Mesendoderm (in vitro differentiated cells): ENCODE measurements at regions not wholly inside any gene's neighbourhood (a gene's known extent, or its start where the extent isn't known, plus 50 kb on each side); places are given as distances from the start of the nearest gene placed in this dataset.

Source experiments
- DNase-seq: peaks from one replicate; pipeline ENCODE4 v3.0.0; 2013
- H2AK5ac ChIP-seq: 2 replicates; pipeline ENCODE4 v1.6.1; 2013; ENCODE audit warnings: low read length, inconsistent platforms
- H2BK120ac ChIP-seq: 2 replicates; pipeline ENCODE4 v1.6.1; 2013; ENCODE audit warnings: low read depth, mild to moderate bottlenecking, low read length, moderate library complexity, mixed read lengths
- H2BK15ac ChIP-seq: replicated peaks from 2 replicates; pipeline ENCODE4 v1.6.1; 2013; ENCODE audit warnings: low read depth, mild to moderate bottlenecking, moderate library complexity
- H2BK5ac ChIP-seq: 2 replicates; pipeline ENCODE4 v1.6.1; 2013; ENCODE audit warnings: low read length, inconsistent platforms
- H3K18ac ChIP-seq: 2 replicates; pipeline ENCODE4 v1.6.1; 2013; ENCODE audit warnings: mild to moderate bottlenecking, low read length, mixed read lengths
- H3K23ac ChIP-seq: one replicate; pipeline ENCODE4 v1.6.1; 2013; ENCODE audit warnings: low read length
- H3K27ac ChIP-seq: 2 replicates; pipeline ENCODE4 v1.5.1; 2013; ENCODE audit warnings: low read depth, mild to moderate bottlenecking, inconsistent platforms, low read length, moderate library complexity
- H3K27me3 ChIP-seq: 2 replicates; pipeline ENCODE4 v1.6.1; 2013; ENCODE audit warnings: low read length, control low read depth, mild to moderate bottlenecking, inconsistent platforms; ENCODE audit not compliant: insufficient read depth, poor library complexity
- H3K36me3 ChIP-seq: 2 replicates; pipeline ENCODE4 v1.6.1; 2013; ENCODE audit warnings: low read length, inconsistent platforms; ENCODE audit not compliant: control insufficient read depth, insufficient read depth
- H3K4ac ChIP-seq: one replicate; pipeline ENCODE4 v1.6.1; 2013; ENCODE audit warnings: low read depth, mild to moderate bottlenecking, low read length, moderate library complexity
- H3K4me1 ChIP-seq: 2 replicates; pipeline ENCODE4 v1.6.1; 2013; ENCODE audit warnings: low read depth, low read length, inconsistent platforms; ENCODE audit not compliant: control insufficient read depth
- H3K4me2 ChIP-seq: 2 replicates; pipeline ENCODE4 v1.6.1; 2013; ENCODE audit warnings: low read length
- H3K4me3 ChIP-seq: 2 replicates; pipeline ENCODE4 v1.5.1; 2013; ENCODE audit warnings: mild to moderate bottlenecking, low read length
- H3K56ac ChIP-seq: one replicate; pipeline ENCODE4 v1.6.1; 2013; ENCODE audit warnings: low read length
- H3K79me1 ChIP-seq: 2 replicates; pipeline ENCODE4 v1.6.1; 2013; ENCODE audit warnings: low read length, inconsistent platforms
- H3K79me2 ChIP-seq: 2 replicates; pipeline ENCODE4 v1.6.1; 2013; ENCODE audit warnings: mild to moderate bottlenecking, low read length; ENCODE audit not compliant: control insufficient read depth, insufficient read depth
- H3K9ac ChIP-seq: 2 replicates; pipeline ENCODE4 v1.6.1; 2013; ENCODE audit warnings: low read length, inconsistent platforms
- H4K5ac ChIP-seq: one replicate; pipeline ENCODE4 v1.6.1; 2013; ENCODE audit warnings: low read length
- H4K8ac ChIP-seq: one replicate; pipeline ENCODE4 v1.6.1; 2013; ENCODE audit warnings: low read depth, mild to moderate bottlenecking, control low read depth, low read length, moderate library complexity
- whole genome bisulfite sequencing: extraction: QIAGEN DNeasy Blood & Tissue Kit; methylation state at CpG from one replicate; pipeline ENCODE4 v1.1.7; 2013; ENCODE audit warnings: low lambda C conversion rate, missing lambda C conversion rate; ENCODE audit not compliant: insufficient coverage; ENCODE audit errors: extremely low coverage; 5-methylcytosine and 5-hydroxymethylcytosine counted together

GRCh38 chr1:235017191-235017590 lies 111.4 kb downstream of the TOMM20 start:
- H2AK5ac ChIP-seq = no peak overlapping the region
- H3K4me2 ChIP-seq = no peak overlapping the region
- no peak overlapping the region for H3K56ac ChIP-seq
- H3K27me3 ChIP-seq = no peaks in the 10 kb centered on the region
- H3K4ac ChIP-seq = no peak overlapping the region
- H4K5ac ChIP-seq = no peak overlapping the region
- H3K4me3 ChIP-seq = no peak overlapping the region
- H3K27ac ChIP-seq = no peak overlapping the region
- no peak overlapping the region for H3K23ac ChIP-seq
- H3K79me2 ChIP-seq = no peaks in the 10 kb centered on the region
- no peak overlapping the region for H3K18ac ChIP-seq
- DNase-seq = no peak
- no peaks in the 10 kb centered on the region for H3K79me1 ChIP-seq
- no CpG with 5 or more reads among the region's 4 CpGs for WGBS
- no peak overlapping the region for H2BK5ac ChIP-seq
- H3K4me1 ChIP-seq = peaks cover 2% of the 10 kb centered on the region
- H2BK120ac ChIP-seq = no peak overlapping the region
- H4K8ac ChIP-seq = no peak overlapping the region
- no peak overlapping the region for H3K9ac ChIP-seq
- H2BK15ac ChIP-seq = no peak overlapping the region
- no peaks in the 10 kb centered on the region for H3K36me3 ChIP-seq

- no peak overlapping the region for H3K56ac ChIP-seq
- no peak overlapping the region for H3K4me3 ChIP-seq
- no peak for DNase-seq
- H3K23ac ChIP-seq = no peak overlapping the region
- H3K36me3 ChIP-seq = no peaks in the 10 kb centered on the region
- H4K8ac ChIP-seq = no peak overlapping the region
- H3K79me1 ChIP-seq = no peaks in the 10 kb centered on the region
- H3K4ac ChIP-seq = no peak overlapping the region
- H2BK120ac ChIP-seq = no peak overlapping the region
- H2BK15ac ChIP-seq = no peak overlapping the region
- no peaks in the 10 kb centered on the region for H3K79me2 ChIP-seq
- H3K27me3 ChIP-seq = no peaks in the 10 kb centered on the region
- H3K27ac ChIP-seq = no peak overlapping the region
- H3K4me2 ChIP-seq = no peak overlapping the region
- no peak overlapping the region for H3K9ac ChIP-seq
- H2BK5ac ChIP-seq = no peak overlapping the region
- no CpG with 5 or more reads among the region's 6 CpGs for WGBS
- no peak overlapping the region for H2AK5ac ChIP-seq
- no peak overlapping the region for H4K5ac ChIP-seq
- H3K4me1 ChIP-seq = peaks cover 2% of the 10 kb centered on the region
- H3K18ac ChIP-seq = no peak overlapping the region
These were observed 113.2 kb downstream of the TOMM20 start for GRCh38 chr1:235015291-235015985.

- peaks cover 2% of the 10 kb centered on the region for H3K4me1 ChIP-seq
- H3K18ac ChIP-seq = no peak overlapping the region
- H3K56ac ChIP-seq = no peak overlapping the region
These were observed 113.9 kb downstream of the TOMM20 start for GRCh38 chr1:235014756-235015155.

GRCh38 chr1:235013512-235013911 lies 115.1 kb downstream of the TOMM20 start:
- DNase-seq = peak; percentile 26
- Histone ChIP-seq H3K9ac (no peak overlapping the region), H4K8ac (no peak overlapping the region), H2BK5ac (no peak overlapping the region), H3K4me3 (no peak overlapping the region), H3K27ac (no peak overlapping the region), H3K4me1 (peaks cover 2% of the 10 kb centered on the region), H2AK5ac (no peak overlapping the region), H3K18ac (no peak overlapping the region), H2BK120ac (no peak overlapping the region), H3K27me3 (no peaks in the 10 kb centered on the region), H3K4ac (no peak overlapping the region), H3K36me3 (no peaks in the 10 kb centered on the region), H2BK15ac (no peak overlapping the region), H3K23ac (no peak overlapping the region), H3K79me2 (no peaks in the 10 kb centered on the region), H4K5ac (no peak overlapping the region), H3K56ac (no peak overlapping the region), H3K4me2 (no peak overlapping the region), H3K79me1 (no peaks in the 10 kb centered on the region)
- no CpG with 5 or more reads among the region's 3 CpGs for WGBS

More at GRCh38 chr1:235014756-235015155, 113.9 kb downstream of the TOMM20 start:
- no peaks in the 10 kb centered on the region for H3K79me2 ChIP-seq
- H2AK5ac ChIP-seq = no peak overlapping the region
- no peaks in the 10 kb centered on the region for H3K79me1 ChIP-seq
- H2BK120ac ChIP-seq = no peak overlapping the region
- H4K5ac ChIP-seq = no peak overlapping the region
- no peak overlapping the region for H2BK15ac ChIP-seq
- H3K4me3 ChIP-seq = no peak overlapping the region
- DNase-seq = no peak
- H3K27ac ChIP-seq = no peak overlapping the region
- H3K4ac ChIP-seq = no peak overlapping the region
- H4K8ac ChIP-seq = no peak overlapping the region
- no peak overlapping the region for H3K4me2 ChIP-seq
- no peaks in the 10 kb centered on the region for H3K27me3 ChIP-seq
- no CpG with 5 or more reads among the region's 2 CpGs for WGBS
- H3K9ac ChIP-seq = no peak overlapping the region
- H3K36me3 ChIP-seq = no peaks in the 10 kb centered on the region
- H3K23ac ChIP-seq = no peak overlapping the region
- H2BK5ac ChIP-seq = no peak overlapping the region

GRCh38 chr1:235012436-235013210 lies 116.0 kb downstream of the TOMM20 start:
- no peak overlapping the region for H2BK5ac ChIP-seq
- no peaks in the 10 kb centered on the region for H3K36me3 ChIP-seq
- no peak overlapping the region for H2BK120ac ChIP-seq
- H3K27me3 ChIP-seq = no peaks in the 10 kb centered on the region
- no peaks in the 10 kb centered on the region for H3K79me1 ChIP-seq
- no peak overlapping the region for H3K4me3 ChIP-seq
- no peak overlapping the region for H3K27ac ChIP-seq
- no peak overlapping the region for H4K8ac ChIP-seq
- H3K56ac ChIP-seq = no peak overlapping the region
- H4K5ac ChIP-seq = no peak overlapping the region
- no peak for DNase-seq
- no peak overlapping the region for H3K4me2 ChIP-seq
- H3K79me2 ChIP-seq = no peaks in the 10 kb centered on the region
- H3K18ac ChIP-seq = no peak overlapping the region
- H3K23ac ChIP-seq = no peak overlapping the region
- H3K9ac ChIP-seq = no peak overlapping the region
- H2AK5ac ChIP-seq = no peak overlapping the region
- no CpG with 5 or more reads among the region's 10 CpGs for whole genome bisulfite sequencing
- H2BK15ac ChIP-seq = no peak overlapping the region
- H3K4ac ChIP-seq = no peak overlapping the region
- H3K4me1 ChIP-seq = no peaks in the 10 kb centered on the region
